GM21528 (cell line): ENCODE measurements at regions not wholly inside any gene's neighbourhood (a gene's known extent, or its start where the extent isn't known, plus 50 kb on each side); places are given as distances from the start of the nearest gene placed in this dataset.
"Not testable (repeated sequence)": the region's sequence is repeated elsewhere in the genome, so short reads cannot be mapped to it uniquely, and the experiment has no call there.

ENCODE experiments used
- ATAC-seq: cut with Tn5 transposase; IDR thresholded peaks from one replicate; pipeline ENCODE4 v1.9.1; 2021; ENCODE audit warnings: mild to moderate bottlenecking, moderate library complexity; ENCODE audit not compliant: unreplicated experiment, low FRiP score

DNA sequence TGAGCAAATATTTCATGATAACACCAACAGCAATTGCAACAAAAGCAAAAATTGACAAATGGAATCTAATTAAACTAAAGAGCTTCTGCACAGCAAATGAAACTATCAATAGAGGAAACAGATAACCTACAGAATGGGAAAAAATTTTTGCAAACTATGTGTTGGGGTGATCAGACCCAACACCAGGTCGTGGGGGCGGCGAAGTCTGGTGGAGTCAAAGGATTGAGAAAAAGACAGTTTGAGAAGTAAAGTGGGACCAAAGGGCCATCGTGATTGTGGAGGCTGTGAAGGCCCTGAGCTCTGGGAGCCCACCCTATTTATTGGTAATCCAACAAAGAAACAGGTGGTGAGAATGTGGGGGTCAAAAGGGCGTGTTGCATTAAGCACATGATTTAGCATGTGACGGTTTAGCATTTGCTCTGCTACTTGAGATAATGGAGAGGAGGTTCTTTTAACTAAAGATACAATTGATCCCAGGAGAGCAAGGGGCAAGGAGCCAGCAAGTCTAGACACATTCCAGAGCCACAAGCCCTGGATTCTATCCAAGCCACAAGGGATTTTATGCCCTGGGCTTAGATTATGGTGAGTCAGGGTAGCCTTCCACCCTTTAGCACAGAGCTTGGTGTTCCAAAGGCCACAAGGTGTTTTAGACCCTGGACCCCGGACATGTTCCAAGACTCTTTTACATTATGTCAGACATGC is 65.5 kb upstream of the VLDLR start:
- not testable (repeated sequence) for ATAC-seq

DNA sequence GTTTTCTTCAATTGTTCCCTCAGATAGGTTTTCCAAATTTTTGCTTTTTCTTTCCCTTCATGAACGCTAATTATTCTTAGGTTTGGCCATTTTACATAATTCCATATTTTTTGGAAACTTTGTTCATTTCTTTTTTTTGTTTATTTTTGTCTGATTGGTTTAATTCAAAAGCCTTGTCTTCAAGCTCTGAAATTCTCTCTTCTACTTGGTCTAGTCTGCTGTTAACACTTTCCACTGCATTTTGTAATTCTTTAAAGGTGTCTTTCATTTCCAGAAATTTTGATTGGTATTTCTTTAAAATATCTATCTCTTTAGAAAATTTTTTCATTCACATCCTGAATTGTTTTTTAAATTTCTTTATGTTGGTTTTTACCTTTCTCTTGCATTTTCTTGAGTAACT is 63.9 kb upstream of the VLDLR start:
- no peak for ATAC-seq

DNA sequence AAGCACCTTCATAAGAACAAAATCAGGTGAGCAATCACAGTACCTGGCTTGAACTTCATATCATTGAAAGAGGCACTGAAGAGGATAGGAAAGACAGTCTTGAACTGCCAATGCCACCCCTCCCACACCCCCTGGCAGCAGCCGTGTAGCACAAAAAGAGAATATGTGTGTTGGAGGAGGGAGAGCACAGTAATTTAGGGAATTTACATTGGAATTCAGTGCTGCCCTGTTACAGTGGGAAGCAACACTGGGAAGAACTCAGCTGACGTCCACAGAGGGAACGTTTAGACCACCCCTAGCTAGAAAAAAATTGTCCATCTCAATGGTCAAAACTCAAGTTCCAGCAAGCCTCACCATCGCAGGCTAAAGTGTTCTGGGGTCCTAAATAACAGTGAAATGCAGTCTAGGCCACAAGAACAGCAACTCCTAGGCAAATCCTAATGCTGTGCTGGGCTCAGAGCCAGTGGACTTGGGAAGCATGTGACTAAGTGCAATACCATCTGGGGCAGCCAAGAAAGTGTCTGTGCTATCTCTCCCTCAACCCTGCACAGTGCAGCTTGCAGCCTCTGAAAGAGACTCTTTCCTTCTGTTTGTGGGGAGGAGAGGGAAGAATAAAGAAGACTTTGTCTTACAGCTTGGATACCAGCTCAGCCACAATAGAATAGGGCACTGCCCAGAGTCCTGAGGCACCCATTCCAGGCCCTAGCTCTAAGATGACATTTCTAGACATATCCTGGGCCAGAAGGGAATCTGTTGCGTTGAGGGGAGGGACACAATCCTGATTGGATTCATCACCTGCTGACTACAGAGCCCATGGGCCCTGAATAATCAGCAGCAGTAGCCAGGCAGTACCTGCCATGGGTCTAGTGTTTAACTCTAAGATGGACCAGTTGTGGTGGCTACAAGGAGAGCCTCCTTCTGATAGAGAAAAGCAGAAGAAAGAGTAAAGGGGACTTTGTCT is 62.1 kb upstream of the VLDLR start:
- ATAC-seq = no peak

DNA sequence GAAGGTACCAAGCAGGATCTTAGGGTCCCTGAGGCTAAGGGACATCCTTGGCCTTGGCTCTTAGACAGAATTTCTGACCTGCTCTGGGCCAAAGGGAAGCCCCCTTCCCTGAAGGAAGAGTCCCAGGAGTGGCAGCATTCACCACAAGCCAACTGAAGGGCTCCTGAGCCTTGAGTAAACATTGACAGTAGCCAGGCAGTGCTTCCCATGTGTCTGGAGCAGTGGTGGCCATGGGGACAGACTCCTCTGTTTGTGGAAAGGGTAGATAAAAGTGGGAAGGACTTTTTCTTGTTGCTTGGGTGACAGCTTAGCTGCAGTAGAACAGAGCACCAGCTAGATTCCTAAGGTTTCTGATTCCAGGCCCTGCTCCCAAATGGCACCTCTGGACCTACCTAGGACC is 61.4 kb upstream of the VLDLR start:
- no peak for ATAC-seq

DNA sequence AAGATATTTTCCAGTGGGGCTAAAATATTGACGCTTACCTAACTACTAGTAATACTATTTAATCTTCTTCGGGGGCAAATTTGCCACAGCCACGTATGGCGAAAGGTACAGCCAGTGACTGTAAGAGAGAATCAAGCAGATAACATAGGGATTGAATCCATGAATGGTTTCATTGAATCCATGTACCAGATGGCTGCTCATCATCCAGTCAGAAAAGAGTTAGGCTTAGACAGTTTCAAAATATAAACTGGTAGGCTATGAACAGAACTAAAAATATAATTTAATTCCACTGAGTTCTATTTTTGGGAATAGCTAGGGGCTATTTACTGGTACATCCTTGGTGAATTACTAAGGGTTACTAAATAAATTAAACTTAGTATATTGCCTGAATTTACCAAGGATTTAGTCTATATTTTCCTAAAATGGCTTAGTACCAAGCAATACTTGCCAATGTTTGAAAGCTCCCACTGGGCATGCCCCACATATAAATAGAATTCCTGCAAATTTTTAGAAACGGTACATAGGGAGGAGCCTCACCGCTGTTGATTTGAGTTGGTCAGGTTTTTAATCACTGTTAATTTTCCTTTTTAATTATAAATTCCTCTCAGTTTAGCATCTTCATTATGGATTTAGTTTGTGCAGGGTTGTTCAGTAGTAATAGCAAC is 55.8 kb upstream of the VLDLR start:
- no peak for ATAC-seq

DNA sequence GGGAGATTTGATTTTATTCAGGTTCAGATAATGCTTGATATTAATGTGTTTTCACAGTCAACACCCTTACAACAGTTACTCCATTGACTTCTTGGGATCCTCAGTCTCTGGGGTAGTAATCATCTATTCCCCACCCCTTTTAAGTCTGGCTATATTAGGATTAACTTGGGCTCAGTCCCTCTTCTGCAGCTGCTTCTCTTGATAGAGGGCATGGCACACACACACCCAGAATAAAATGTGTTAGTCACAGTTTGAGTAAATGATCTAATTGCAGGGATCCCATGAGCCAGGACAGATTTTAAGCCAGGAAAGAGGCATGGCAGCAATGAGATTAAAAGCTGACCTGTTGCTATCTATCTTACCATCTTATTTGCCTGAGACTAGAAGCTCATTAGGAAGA is 53.7 kb upstream of the VLDLR start:
- ATAC-seq = no peak

DNA sequence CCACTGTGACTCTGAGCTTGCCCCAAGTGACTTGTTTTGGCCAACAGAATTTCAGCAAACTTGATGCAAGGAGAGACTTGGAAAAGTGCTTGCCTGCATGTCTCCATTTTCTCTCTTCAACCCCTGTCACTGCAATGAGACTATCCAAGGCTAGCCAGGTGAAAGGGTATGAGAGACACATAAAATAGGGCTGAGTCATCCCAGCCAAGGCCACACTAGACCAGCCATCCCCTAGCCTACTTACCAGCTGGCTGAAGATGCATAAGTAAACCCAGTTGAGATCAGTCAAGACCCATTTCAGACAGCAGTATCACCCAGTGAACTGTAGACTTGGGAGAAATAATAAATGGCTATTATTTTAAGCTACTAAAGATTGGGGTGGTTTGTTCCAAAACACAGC is 52.9 kb upstream of the VLDLR start:
- ATAC-seq = no peak

DNA sequence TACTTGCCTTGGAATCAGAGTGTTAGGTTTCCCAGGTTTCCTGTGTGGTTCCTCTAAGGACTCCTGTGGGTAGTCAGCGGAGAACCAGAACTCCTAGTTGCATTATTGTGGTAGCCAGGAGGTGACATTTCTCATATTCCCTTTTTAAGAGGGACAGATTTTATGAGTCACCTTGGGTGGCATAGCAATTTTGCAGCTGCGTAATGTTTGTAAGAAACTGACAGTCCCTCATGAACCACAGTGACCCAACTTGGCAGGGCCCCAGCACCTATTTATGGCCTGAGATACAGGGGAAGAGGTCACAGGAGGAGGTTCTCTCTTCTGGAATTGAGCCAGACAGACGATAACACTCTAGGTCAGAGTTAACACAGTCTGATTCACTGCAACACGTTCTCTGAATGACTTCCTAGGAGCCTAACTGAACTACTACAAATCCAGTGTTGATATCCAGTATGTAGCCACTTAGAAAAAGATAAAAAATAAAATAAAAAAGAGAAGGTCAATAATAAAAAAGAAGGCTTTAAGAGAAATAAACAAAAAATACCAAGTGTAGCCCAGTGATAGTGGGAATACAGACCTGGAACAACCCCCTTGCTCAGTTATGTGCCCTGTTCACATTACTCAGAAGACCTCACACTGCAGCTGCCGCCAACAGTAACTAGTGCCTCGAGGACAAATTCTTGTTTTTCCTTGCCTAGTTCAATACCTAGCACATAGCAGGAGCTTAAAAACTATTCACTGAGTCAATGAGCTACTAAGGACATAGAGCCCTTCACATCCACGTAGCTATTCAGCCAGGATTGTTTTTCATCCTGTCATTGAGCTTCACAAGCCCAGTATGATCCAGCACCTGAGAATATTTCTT is 50.7 kb upstream of the VLDLR start:
- ATAC-seq = no peak
